ENCODE measurements at regions not wholly inside any gene's neighbourhood (a gene's known extent, or its start where the extent isn't known, plus 50 kb on each side); places are given as distances from the start of the nearest gene placed in this dataset.

- TF ChIP-seq CTCF (IDR thresholded peaks at IDR 0.05): no peak
- no peak for TF ChIP-seq POLR2A (IDR thresholded peaks at IDR 0.05)
- no peak for TF ChIP-seq POLR2AphosphoS5 (IDR thresholded peaks at IDR 0.05)
These were observed 281.7 kb upstream of the CXADR start for GRCh38 chr21:17231124-17231523.

Measured in prostate gland (tissue), 2 donors.